ENCODE measurements at regions not wholly inside any gene's neighbourhood (a gene's known extent, or its start where the extent isn't known, plus 50 kb on each side); places are given as distances from the start of the nearest gene placed in this dataset.
"Not testable (repeated sequence)": the region's sequence is repeated elsewhere in the genome, so short reads cannot be mapped to it uniquely, and the experiment has no call there.

- DNase-seq: no peak
Observed at GRCh38 chr2:187996630-187997029, 295.0 kb upstream of the GULP1 start.

- DNase-seq: no peak
Observed at GRCh38 chr2:188000189-188000588, 291.5 kb upstream of the GULP1 start.

- DNase-seq: no peak
Observed at GRCh38 chr2:188003800-188004199, 287.9 kb upstream of the GULP1 start.

GRCh38 chr2:188013767-188014166 is 277.9 kb upstream of the GULP1 start:
- DNase-seq: no peak

GRCh38 chr2:188016917-188017316 is 274.8 kb upstream of the GULP1 start:
- no peak for DNase-seq

GRCh38 chr2:188022389-188022788 is 269.3 kb upstream of the GULP1 start:
- DNase-seq: no peak

GRCh38 chr2:188023035-188023434 is 268.6 kb upstream of the GULP1 start:
- no peak for DNase-seq

- no peak for DNase-seq
Observed at GRCh38 chr2:188024811-188025210, 266.9 kb upstream of the GULP1 start.

GRCh38 chr2:188028739-188029138 is 262.9 kb upstream of the GULP1 start:
- no peak for DNase-seq

GRCh38 chr2:188032306-188032705 is 259.4 kb upstream of the GULP1 start:
- no peak for DNase-seq

GRCh38 chr2:188032786-188033185 is 258.9 kb upstream of the GULP1 start:
- no peak for DNase-seq

- not testable (repeated sequence) for DNase-seq
Observed at GRCh38 chr2:188033240-188033639, 258.4 kb upstream of the GULP1 start.

GRCh38 chr2:188034102-188034501 is 257.6 kb upstream of the GULP1 start:
- DNase-seq: not testable (repeated sequence)

GRCh38 chr2:188035377-188035776 is 256.3 kb upstream of the GULP1 start:
- not testable (repeated sequence) for DNase-seq

- not testable (repeated sequence) for DNase-seq
Observed at GRCh38 chr2:188036786-188037185, 254.9 kb upstream of the GULP1 start.

- no peak for DNase-seq
Observed at GRCh38 chr2:188039307-188039706, 252.4 kb upstream of the GULP1 start.

GRCh38 chr2:188042412-188042811 is 249.3 kb upstream of the GULP1 start:
- DNase-seq: no peak

GRCh38 chr2:188045016-188045415 is 246.7 kb upstream of the GULP1 start:
- DNase-seq: no peak

- no peak for DNase-seq
Observed at GRCh38 chr2:188046437-188046836, 245.2 kb upstream of the GULP1 start.

GRCh38 chr2:188047735-188048134 is 243.9 kb upstream of the GULP1 start:
- DNase-seq: no peak

- DNase-seq: no peak
Observed at GRCh38 chr2:188050726-188051125, 240.9 kb upstream of the GULP1 start.

- no peak for DNase-seq
Observed at GRCh38 chr2:188051706-188052105, 240.0 kb upstream of the GULP1 start.

- no peak for DNase-seq
Observed at GRCh38 chr2:188065386-188065785, 226.3 kb upstream of the GULP1 start.

GRCh38 chr2:188068093-188068492 is 223.6 kb upstream of the GULP1 start:
- no peak for DNase-seq

GRCh38 chr2:188076149-188077056 is 215.3 kb upstream of the GULP1 start:
- no peak for DNase-seq

All from NCI-H1436 treated with DMSO at 0.1 percent for 48 hours (cell line).